MM.1S (cell line): ENCODE measurements at regions not wholly inside any gene's neighbourhood (a gene's known extent, or its start where the extent isn't known, plus 50 kb on each side); places are given as distances from the start of the nearest gene placed in this dataset.

Source experiments
- EZH2 ChIP-seq: fragments of 300-600 bp; sonication (generic); optimal IDR thresholded peaks from 2 replicates; pipeline ENCODE3; 2017; ENCODE audit warnings: low read depth, mild to moderate bottlenecking, antibody characterized with exemption, low read length, mixed read lengths
- TF ChIP-seq, protein P1 (sequence below): fragments of 300-600 bp; sonication (generic); IDR thresholded peaks from 2 replicates; pipeline ENCODE4 v1.5.1; 2016; ENCODE audit warnings: antibody characterized with exemption, low read length, mixed read lengths

DNA sequence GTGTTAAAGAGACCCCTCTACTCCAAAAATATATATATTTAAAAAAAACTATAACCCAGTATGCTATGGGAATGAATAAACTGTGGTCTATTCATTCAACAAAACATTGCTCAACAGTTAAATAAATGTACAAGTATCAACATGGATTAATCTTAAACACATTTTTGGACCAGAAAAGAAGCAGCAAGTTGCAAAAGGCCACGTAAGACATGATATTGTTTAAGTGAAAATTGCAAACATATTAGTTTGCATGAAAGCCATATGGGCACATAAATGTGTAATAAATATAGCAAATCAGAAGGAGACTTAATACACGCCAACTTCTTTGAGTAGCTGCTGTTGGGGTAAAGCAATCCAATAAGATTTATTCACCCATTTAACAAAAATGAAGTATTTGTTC lies 321.5 kb downstream of the FBXO15 start:
- TF ChIP-seq EZH2: no peak
- TF ChIP-seq, protein P1, sequence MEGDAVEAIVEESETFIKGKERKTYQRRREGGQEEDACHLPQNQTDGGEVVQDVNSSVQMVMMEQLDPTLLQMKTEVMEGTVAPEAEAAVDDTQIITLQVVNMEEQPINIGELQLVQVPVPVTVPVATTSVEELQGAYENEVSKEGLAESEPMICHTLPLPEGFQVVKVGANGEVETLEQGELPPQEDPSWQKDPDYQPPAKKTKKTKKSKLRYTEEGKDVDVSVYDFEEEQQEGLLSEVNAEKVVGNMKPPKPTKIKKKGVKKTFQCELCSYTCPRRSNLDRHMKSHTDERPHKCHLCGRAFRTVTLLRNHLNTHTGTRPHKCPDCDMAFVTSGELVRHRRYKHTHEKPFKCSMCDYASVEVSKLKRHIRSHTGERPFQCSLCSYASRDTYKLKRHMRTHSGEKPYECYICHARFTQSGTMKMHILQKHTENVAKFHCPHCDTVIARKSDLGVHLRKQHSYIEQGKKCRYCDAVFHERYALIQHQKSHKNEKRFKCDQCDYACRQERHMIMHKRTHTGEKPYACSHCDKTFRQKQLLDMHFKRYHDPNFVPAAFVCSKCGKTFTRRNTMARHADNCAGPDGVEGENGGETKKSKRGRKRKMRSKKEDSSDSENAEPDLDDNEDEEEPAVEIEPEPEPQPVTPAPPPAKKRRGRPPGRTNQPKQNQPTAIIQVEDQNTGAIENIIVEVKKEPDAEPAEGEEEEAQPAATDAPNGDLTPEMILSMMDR: no peak
